ENCODE measurements at regions not wholly inside any gene's neighbourhood (a gene's known extent, or its start where the extent isn't known, plus 50 kb on each side); places are given as distances from the start of the nearest gene placed in this dataset.

GRCh38 chr2:17430326-17430725 lies 87.9 kb downstream of the RAD51AP2 start:
- no peak overlapping the region for H3K27ac ChIP-seq (ENCODE audit: low read depth, low read length)
- H3K9ac ChIP-seq (ENCODE audit: low read length) = no peak overlapping the region
- no peaks in the 10 kb centered on the region for H3K36me3 ChIP-seq (ENCODE audit: low read length)
- no peaks in the 10 kb centered on the region for H3K27me3 ChIP-seq (ENCODE audit: low read length)
- no peak overlapping the region for H2AFZ ChIP-seq (ENCODE audit: low read depth, low read length, severe bottlenecking)
- no peaks in the 10 kb centered on the region for H3F3A ChIP-seq (ENCODE audit: insufficient read depth)
- no peak overlapping the region for H3K4me2 ChIP-seq (ENCODE audit: low read depth, low read length, poor library complexity, severe bottlenecking)
- H3K4me3 ChIP-seq (ENCODE audit: insufficient read depth, low read length, poor library complexity, severe bottlenecking) = no peak overlapping the region
- H4K20me1 ChIP-seq (ENCODE audit: low read depth, low read length) = no peaks in the 10 kb centered on the region
- TF ChIP-seq, protein P1, sequence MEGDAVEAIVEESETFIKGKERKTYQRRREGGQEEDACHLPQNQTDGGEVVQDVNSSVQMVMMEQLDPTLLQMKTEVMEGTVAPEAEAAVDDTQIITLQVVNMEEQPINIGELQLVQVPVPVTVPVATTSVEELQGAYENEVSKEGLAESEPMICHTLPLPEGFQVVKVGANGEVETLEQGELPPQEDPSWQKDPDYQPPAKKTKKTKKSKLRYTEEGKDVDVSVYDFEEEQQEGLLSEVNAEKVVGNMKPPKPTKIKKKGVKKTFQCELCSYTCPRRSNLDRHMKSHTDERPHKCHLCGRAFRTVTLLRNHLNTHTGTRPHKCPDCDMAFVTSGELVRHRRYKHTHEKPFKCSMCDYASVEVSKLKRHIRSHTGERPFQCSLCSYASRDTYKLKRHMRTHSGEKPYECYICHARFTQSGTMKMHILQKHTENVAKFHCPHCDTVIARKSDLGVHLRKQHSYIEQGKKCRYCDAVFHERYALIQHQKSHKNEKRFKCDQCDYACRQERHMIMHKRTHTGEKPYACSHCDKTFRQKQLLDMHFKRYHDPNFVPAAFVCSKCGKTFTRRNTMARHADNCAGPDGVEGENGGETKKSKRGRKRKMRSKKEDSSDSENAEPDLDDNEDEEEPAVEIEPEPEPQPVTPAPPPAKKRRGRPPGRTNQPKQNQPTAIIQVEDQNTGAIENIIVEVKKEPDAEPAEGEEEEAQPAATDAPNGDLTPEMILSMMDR (IDR thresholded peaks at IDR 0.05; ENCODE audit: insufficient read depth, low read length, poor library complexity, severe bottlenecking) = no peak
- TF ChIP-seq EZH2phosphoT487 (conservative IDR thresholded peaks at IDR 0.05; ENCODE audit: low read length) = no peak
- no peaks in the 10 kb centered on the region for H3K79me2 ChIP-seq (ENCODE audit: insufficient read depth, low read length)
- H3K9me2 ChIP-seq (replicated peaks; ENCODE audit: insufficient read depth, low read length) = no peaks in the 10 kb centered on the region
- no peaks in the 10 kb centered on the region for H3K9me3 ChIP-seq (ENCODE audit: insufficient read depth, low read length)

- no peaks in the 10 kb centered on the region for H3K36me3 ChIP-seq (ENCODE audit: low read length)
- no peak overlapping the region for H3K9ac ChIP-seq (ENCODE audit: low read length)
- no peaks in the 10 kb centered on the region for H3K27me3 ChIP-seq (ENCODE audit: low read length)
- H4K20me1 ChIP-seq (ENCODE audit: low read depth, low read length) = no peaks in the 10 kb centered on the region
- no peak for TF ChIP-seq EZH2phosphoT487 (conservative IDR thresholded peaks at IDR 0.05; ENCODE audit: low read length)
- TF ChIP-seq, protein P1 (IDR thresholded peaks at IDR 0.05; ENCODE audit: insufficient read depth, low read length, poor library complexity, severe bottlenecking) = no peak
- no peak overlapping the region for H2AFZ ChIP-seq (ENCODE audit: low read depth, low read length, severe bottlenecking)
- no peak overlapping the region for H3K4me2 ChIP-seq (ENCODE audit: low read depth, low read length, poor library complexity, severe bottlenecking)
- no peaks in the 10 kb centered on the region for H3K9me3 ChIP-seq (ENCODE audit: insufficient read depth, low read length)
- H3K27ac ChIP-seq (ENCODE audit: low read depth, low read length) = no peak overlapping the region
- no peaks in the 10 kb centered on the region for H3F3A ChIP-seq (ENCODE audit: insufficient read depth)
- no peaks in the 10 kb centered on the region for H3K9me2 ChIP-seq (replicated peaks; ENCODE audit: insufficient read depth, low read length)
- no peak overlapping the region for H3K4me3 ChIP-seq (ENCODE audit: insufficient read depth, low read length, poor library complexity, severe bottlenecking)
- H3K79me2 ChIP-seq (ENCODE audit: insufficient read depth, low read length) = no peaks in the 10 kb centered on the region
These were observed 89.1 kb downstream of the RAD51AP2 start for GRCh38 chr2:17429130-17429529.

- Histone ChIP-seq H3K79me2 (ENCODE audit: insufficient read depth, low read length) (no peaks in the 10 kb centered on the region), H3K9ac (ENCODE audit: low read length) (no peak overlapping the region), H3K4me2 (ENCODE audit: low read depth, low read length, poor library complexity, severe bottlenecking) (no peak overlapping the region), H3K36me3 (ENCODE audit: low read length) (no peaks in the 10 kb centered on the region), H3K4me3 (ENCODE audit: insufficient read depth, low read length, poor library complexity, severe bottlenecking) (no peak overlapping the region), H3K27ac (ENCODE audit: low read depth, low read length) (no peak overlapping the region), H4K20me1 (ENCODE audit: low read depth, low read length) (no peaks in the 10 kb centered on the region), H3K27me3 (ENCODE audit: low read length) (no peaks in the 10 kb centered on the region), H3K9me3 (ENCODE audit: insufficient read depth, low read length) (no peaks in the 10 kb centered on the region), H3F3A (ENCODE audit: insufficient read depth) (no peaks in the 10 kb centered on the region), H3K9me2 (replicated peaks; ENCODE audit: insufficient read depth, low read length) (no peaks in the 10 kb centered on the region), H2AFZ (ENCODE audit: low read depth, low read length, severe bottlenecking) (no peak overlapping the region)
- TF ChIP-seq EZH2phosphoT487 (conservative IDR thresholded peaks at IDR 0.05; ENCODE audit: low read length) = no peak
- TF ChIP-seq, protein P1 (IDR thresholded peaks at IDR 0.05; ENCODE audit: insufficient read depth, low read length, poor library complexity, severe bottlenecking) = no peak
These were observed 90.8 kb downstream of the RAD51AP2 start for GRCh38 chr2:17427401-17427800.

Measured in SU-DHL-6 (cell line).